GM19467 (cell line): ENCODE measurements at regions not wholly inside any gene's neighbourhood (a gene's known extent, or its start where the extent isn't known, plus 50 kb on each side); places are given as distances from the start of the nearest gene placed in this dataset.

Experiments used
- ATAC-seq: cut with Tn5 transposase; IDR thresholded peaks from one replicate; pipeline ENCODE4 v1.9.1; 2021; ENCODE audit warnings: mild to moderate bottlenecking, moderate library complexity; ENCODE audit not compliant: unreplicated experiment

GRCh38 chr2:12269041-12269972, 447.4 kb upstream of the TRIB2 start:
- no peak for ATAC-seq

GRCh38 chr2:12270876-12271588, 445.7 kb upstream of the TRIB2 start:
- peak; percentile 45 for ATAC-seq

GRCh38 chr2:12271589-12271984, 445.1 kb upstream of the TRIB2 start:
- no peak for ATAC-seq

GRCh38 chr2:12273111-12273510, 443.6 kb upstream of the TRIB2 start:
- no peak for ATAC-seq

- ATAC-seq, result no peak
These were observed 442.1 kb upstream of the TRIB2 start for GRCh38 chr2:12274591-12274990.

GRCh38 chr2:12277241-12278034, 439.3 kb upstream of the TRIB2 start:
- no peak for ATAC-seq

- no peak for ATAC-seq
These were observed 438.5 kb upstream of the TRIB2 start for GRCh38 chr2:12278217-12278750.

GRCh38 chr2:12282780-12283695, 433.7 kb upstream of the TRIB2 start:
- ATAC-seq, result peak; percentile 70

- no peak for ATAC-seq
These were observed 432.7 kb upstream of the TRIB2 start for GRCh38 chr2:12284037-12284436.

GRCh38 chr2:12284487-12284886, 432.2 kb upstream of the TRIB2 start:
- no peak for ATAC-seq

- no peak for ATAC-seq
These were observed 430.4 kb upstream of the TRIB2 start for GRCh38 chr2:12286347-12286746.

GRCh38 chr2:12287220-12287751, 429.4 kb upstream of the TRIB2 start:
- no peak for ATAC-seq

GRCh38 chr2:12288048-12288447, 428.7 kb upstream of the TRIB2 start:
- ATAC-seq, result no peak

GRCh38 chr2:12289120-12289802, 427.5 kb upstream of the TRIB2 start:
- no peak for ATAC-seq

- ATAC-seq, result no peak
These were observed 425.4 kb upstream of the TRIB2 start for GRCh38 chr2:12291303-12291702.

- ATAC-seq, result peak; percentile 93
These were observed 422.9 kb upstream of the TRIB2 start for GRCh38 chr2:12293874-12294273.

- ATAC-seq, result no peak
These were observed 420.7 kb upstream of the TRIB2 start for GRCh38 chr2:12295856-12296519.

- ATAC-seq, result no peak
These were observed 419.8 kb upstream of the TRIB2 start for GRCh38 chr2:12296915-12297314.

GRCh38 chr2:12298352-12298751, 418.4 kb upstream of the TRIB2 start:
- ATAC-seq, result no peak
